ENCODE measurements at regions not wholly inside any gene's neighbourhood (a gene's known extent, or its start where the extent isn't known, plus 50 kb on each side); places are given as distances from the start of the nearest gene placed in this dataset.

DNA sequence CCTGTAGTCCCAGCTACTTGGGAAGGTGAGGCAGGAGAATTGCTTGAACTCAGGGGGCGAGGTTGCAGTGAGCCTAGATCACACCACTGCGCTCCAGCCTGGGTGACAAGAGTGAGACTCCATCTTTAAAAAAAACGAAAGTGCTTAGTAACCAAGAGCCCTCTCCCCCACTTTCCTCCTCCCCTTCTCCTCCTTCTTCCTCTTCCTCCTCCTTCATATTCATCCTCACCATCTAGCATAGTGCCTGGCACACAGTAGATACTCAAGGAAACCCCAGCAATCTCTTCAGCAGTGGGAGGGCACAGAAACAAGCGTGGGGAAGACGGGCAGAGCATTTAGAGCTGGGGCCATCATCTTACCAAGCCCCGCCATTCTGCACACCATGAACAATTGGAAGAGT lies 119.4 kb upstream of the SLC45A1 start:
- TF ChIP-seq POLR2A (IDR thresholded peaks at IDR 0.05) (no peak), POLR2AphosphoS5 (IDR thresholded peaks at IDR 0.05) (no peak)
- TF ChIP-seq, protein P1, sequence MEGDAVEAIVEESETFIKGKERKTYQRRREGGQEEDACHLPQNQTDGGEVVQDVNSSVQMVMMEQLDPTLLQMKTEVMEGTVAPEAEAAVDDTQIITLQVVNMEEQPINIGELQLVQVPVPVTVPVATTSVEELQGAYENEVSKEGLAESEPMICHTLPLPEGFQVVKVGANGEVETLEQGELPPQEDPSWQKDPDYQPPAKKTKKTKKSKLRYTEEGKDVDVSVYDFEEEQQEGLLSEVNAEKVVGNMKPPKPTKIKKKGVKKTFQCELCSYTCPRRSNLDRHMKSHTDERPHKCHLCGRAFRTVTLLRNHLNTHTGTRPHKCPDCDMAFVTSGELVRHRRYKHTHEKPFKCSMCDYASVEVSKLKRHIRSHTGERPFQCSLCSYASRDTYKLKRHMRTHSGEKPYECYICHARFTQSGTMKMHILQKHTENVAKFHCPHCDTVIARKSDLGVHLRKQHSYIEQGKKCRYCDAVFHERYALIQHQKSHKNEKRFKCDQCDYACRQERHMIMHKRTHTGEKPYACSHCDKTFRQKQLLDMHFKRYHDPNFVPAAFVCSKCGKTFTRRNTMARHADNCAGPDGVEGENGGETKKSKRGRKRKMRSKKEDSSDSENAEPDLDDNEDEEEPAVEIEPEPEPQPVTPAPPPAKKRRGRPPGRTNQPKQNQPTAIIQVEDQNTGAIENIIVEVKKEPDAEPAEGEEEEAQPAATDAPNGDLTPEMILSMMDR (IDR thresholded peaks at IDR 0.05), result no peak

All from prostate gland (tissue), 2 donors.